ENCODE measurements at regions not wholly inside any gene's neighbourhood (a gene's known extent, or its start where the extent isn't known, plus 50 kb on each side); places are given as distances from the start of the nearest gene placed in this dataset.

DNA sequence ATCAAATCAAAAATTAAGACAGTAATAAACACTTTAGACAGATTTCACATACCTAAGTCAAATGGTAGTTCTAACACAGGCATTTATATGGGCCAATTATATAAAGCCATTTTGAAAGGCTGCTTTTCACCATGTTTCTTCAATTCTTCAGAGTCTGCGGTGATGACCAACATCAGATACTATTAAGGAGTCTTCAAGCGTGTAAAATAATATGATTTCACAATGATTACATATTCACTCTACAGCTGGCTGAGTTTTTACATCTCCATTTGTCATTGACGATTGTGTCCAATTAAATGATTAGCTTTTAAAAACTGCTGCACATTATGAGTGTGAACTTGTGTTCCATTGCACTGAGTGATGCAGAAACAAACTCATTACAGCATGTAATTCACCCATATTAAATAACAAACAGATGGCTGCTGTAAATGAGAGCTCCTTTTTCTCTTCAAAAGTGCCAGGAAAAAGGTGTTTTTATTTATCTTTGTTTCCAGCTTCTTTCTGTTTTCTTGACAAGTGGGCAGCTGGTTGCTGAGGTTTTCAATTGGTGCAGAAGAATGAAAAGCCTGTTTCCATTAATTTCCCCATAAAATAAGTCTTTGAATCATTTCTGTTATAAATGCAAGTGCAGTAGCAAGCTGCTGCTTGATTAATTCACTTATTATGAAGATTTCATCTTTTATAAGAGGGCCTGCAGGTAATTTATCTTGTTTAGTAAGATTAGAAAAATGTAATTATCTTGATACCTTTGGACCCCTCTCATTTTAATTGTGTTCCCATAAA is 676.1 kb upstream of the KLHL1 start:
- Mint-ChIP-seq H3K27me3 (ENCODE audit: low read depth, unreplicated experiment) (no peaks in the 10 kb centered on the region), H3K9me3 (ENCODE audit: unreplicated experiment) (no peaks in the 10 kb centered on the region), H3K36me3 (ENCODE audit: low read depth, unreplicated experiment) (no peaks in the 10 kb centered on the region), H3K4me3 (ENCODE audit: unreplicated experiment) (no peak overlapping the region), H3K27ac (ENCODE audit: unreplicated experiment) (no peak overlapping the region), H3K4me1 (ENCODE audit: low read depth, unreplicated experiment) (peaks cover 6% of the 10 kb centered on the region)
- H3K27ac ChIP-seq (ENCODE audit: low read depth, low read length), result no peak overlapping the region
- no peak overlapping the region for H2AFZ ChIP-seq (ENCODE audit: low read depth, low read length)
- no peak overlapping the region for H3K9ac ChIP-seq (ENCODE audit: low read length)
- FAIRE-seq (no peak), DNase-seq (ENCODE audit: low read depth) (no peak)
- no peaks in the 10 kb centered on the region for H3K79me2 ChIP-seq (ENCODE audit: insufficient read depth, low read length)
- H3K9me3 ChIP-seq (ENCODE audit: insufficient read depth, low read depth, low read length), result no peaks in the 10 kb centered on the region
- no peak overlapping the region for H3K4me3 ChIP-seq (ENCODE audit: insufficient read depth, low read depth, low read length)
- H4K20me1 ChIP-seq (ENCODE audit: insufficient read depth, low read length), result no peaks in the 10 kb centered on the region
- no peaks in the 10 kb centered on the region for H3K4me1 ChIP-seq (ENCODE audit: insufficient read depth, low read length)
- no peak for TF ChIP-seq EZH2 (IDR thresholded peaks at IDR 0.05; ENCODE audit: insufficient read depth, low read length)
- TF ChIP-seq, protein P1, sequence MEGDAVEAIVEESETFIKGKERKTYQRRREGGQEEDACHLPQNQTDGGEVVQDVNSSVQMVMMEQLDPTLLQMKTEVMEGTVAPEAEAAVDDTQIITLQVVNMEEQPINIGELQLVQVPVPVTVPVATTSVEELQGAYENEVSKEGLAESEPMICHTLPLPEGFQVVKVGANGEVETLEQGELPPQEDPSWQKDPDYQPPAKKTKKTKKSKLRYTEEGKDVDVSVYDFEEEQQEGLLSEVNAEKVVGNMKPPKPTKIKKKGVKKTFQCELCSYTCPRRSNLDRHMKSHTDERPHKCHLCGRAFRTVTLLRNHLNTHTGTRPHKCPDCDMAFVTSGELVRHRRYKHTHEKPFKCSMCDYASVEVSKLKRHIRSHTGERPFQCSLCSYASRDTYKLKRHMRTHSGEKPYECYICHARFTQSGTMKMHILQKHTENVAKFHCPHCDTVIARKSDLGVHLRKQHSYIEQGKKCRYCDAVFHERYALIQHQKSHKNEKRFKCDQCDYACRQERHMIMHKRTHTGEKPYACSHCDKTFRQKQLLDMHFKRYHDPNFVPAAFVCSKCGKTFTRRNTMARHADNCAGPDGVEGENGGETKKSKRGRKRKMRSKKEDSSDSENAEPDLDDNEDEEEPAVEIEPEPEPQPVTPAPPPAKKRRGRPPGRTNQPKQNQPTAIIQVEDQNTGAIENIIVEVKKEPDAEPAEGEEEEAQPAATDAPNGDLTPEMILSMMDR (IDR thresholded peaks at IDR 0.05; ENCODE audit: insufficient read depth, low read depth, low read length), result no peak
- no peak overlapping the region for H3K4me2 ChIP-seq (ENCODE audit: low read length)
- no peaks in the 10 kb centered on the region for H3K36me3 ChIP-seq (ENCODE audit: insufficient read depth, low read length)
- H3K27me3 ChIP-seq (ENCODE audit: insufficient read depth, low read length), result no peaks in the 10 kb centered on the region

DNA sequence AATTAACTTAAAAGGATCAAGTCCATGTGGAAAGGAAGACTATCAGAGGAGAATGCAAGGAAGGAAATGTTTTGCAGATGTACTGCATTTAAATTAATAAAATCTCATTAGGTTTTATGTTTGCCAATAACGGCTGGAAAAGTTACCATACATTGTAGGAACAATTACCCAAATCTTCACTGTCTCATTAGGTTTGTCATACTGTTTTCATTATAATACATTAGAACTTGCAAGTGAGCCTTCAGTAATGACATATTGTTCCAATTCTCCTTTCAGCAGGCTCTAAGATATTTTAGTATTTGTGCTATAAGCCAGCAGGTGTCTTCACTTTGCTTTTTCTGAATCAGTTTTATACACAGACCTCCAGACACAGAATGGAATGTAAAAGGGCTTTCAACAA is 661.6 kb upstream of the KLHL1 start:
- H3K27ac ChIP-seq (ENCODE audit: low read depth, low read length), result no peak overlapping the region
- H3K9me3 ChIP-seq (ENCODE audit: insufficient read depth, low read depth, low read length), result no peaks in the 10 kb centered on the region
- H3K79me2 ChIP-seq (ENCODE audit: insufficient read depth, low read length), result no peaks in the 10 kb centered on the region
- no peaks in the 10 kb centered on the region for H3K27me3 Mint-ChIP-seq (ENCODE audit: low read depth, unreplicated experiment)
- H2AFZ ChIP-seq (ENCODE audit: low read depth, low read length), result no peak overlapping the region
- no peak overlapping the region for H3K9ac ChIP-seq (ENCODE audit: low read length)
- H3K36me3 ChIP-seq (ENCODE audit: insufficient read depth, low read length), result no peaks in the 10 kb centered on the region
- FAIRE-seq, result no peak
- H3K27ac Mint-ChIP-seq (ENCODE audit: unreplicated experiment), result no peak overlapping the region
- no peak overlapping the region for H3K4me3 Mint-ChIP-seq (ENCODE audit: unreplicated experiment)
- H4K20me1 ChIP-seq (ENCODE audit: insufficient read depth, low read length), result no peaks in the 10 kb centered on the region
- no peaks in the 10 kb centered on the region for H3K27me3 ChIP-seq (ENCODE audit: insufficient read depth, low read length)
- TF ChIP-seq, protein P1 (IDR thresholded peaks at IDR 0.05; ENCODE audit: insufficient read depth, low read depth, low read length), result no peak
- no peak for TF ChIP-seq EZH2 (IDR thresholded peaks at IDR 0.05; ENCODE audit: insufficient read depth, low read length)
- H3K4me1 ChIP-seq (ENCODE audit: insufficient read depth, low read length), result no peaks in the 10 kb centered on the region
- H3K36me3 Mint-ChIP-seq (ENCODE audit: low read depth, unreplicated experiment), result no peaks in the 10 kb centered on the region
- H3K4me1 Mint-ChIP-seq (ENCODE audit: low read depth, unreplicated experiment), result no peaks in the 10 kb centered on the region
- DNase-seq (ENCODE audit: low read depth), result no peak
- no peak overlapping the region for H3K4me2 ChIP-seq (ENCODE audit: low read length)
- no peak overlapping the region for H3K4me3 ChIP-seq (ENCODE audit: insufficient read depth, low read depth, low read length)
- H3K9me3 Mint-ChIP-seq (ENCODE audit: unreplicated experiment), result no peaks in the 10 kb centered on the region

DNA sequence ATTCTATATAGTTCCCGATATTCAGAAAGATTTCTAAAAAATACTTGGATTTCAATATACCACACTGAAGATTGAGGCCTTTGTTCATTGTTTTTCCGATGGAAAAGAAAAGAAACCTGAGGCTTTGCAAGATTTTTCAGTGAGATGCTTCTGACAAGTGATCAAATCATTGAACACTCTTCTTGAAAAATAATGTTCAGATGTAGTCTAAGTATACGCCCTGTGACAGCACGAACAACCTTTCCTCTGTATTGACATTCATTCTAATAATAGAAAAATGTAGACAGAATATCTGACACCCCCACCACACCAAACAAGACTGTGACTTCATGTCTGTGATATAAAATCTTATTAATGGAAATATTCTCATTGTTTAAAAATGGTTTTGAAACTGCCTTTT is 650.7 kb upstream of the KLHL1 start:
- no peak overlapping the region for H3K4me3 Mint-ChIP-seq (ENCODE audit: unreplicated experiment)
- H3K4me3 ChIP-seq (ENCODE audit: insufficient read depth, low read depth, low read length), result no peak overlapping the region
- no peaks in the 10 kb centered on the region for H3K9me3 ChIP-seq (ENCODE audit: insufficient read depth, low read depth, low read length)
- H3K27ac ChIP-seq (ENCODE audit: low read depth, low read length), result no peak overlapping the region
- no peak overlapping the region for H3K4me2 ChIP-seq (ENCODE audit: low read length)
- FAIRE-seq (peak; percentile 5), DNase-seq (ENCODE audit: low read depth) (no peak)
- no peaks in the 10 kb centered on the region for H3K36me3 Mint-ChIP-seq (ENCODE audit: low read depth, unreplicated experiment)
- H3K27me3 Mint-ChIP-seq (ENCODE audit: low read depth, unreplicated experiment), result no peaks in the 10 kb centered on the region
- no peaks in the 10 kb centered on the region for H3K4me1 Mint-ChIP-seq (ENCODE audit: low read depth, unreplicated experiment)
- no peaks in the 10 kb centered on the region for H3K79me2 ChIP-seq (ENCODE audit: insufficient read depth, low read length)
- no peak overlapping the region for H2AFZ ChIP-seq (ENCODE audit: low read depth, low read length)
- H4K20me1 ChIP-seq (ENCODE audit: insufficient read depth, low read length), result no peaks in the 10 kb centered on the region
- no peaks in the 10 kb centered on the region for H3K36me3 ChIP-seq (ENCODE audit: insufficient read depth, low read length)
- no peak overlapping the region for H3K27ac Mint-ChIP-seq (ENCODE audit: unreplicated experiment)
- no peak for TF ChIP-seq EZH2 (IDR thresholded peaks at IDR 0.05; ENCODE audit: insufficient read depth, low read length)
- TF ChIP-seq, protein P1 (IDR thresholded peaks at IDR 0.05; ENCODE audit: insufficient read depth, low read depth, low read length), result no peak
- no peaks in the 10 kb centered on the region for H3K27me3 ChIP-seq (ENCODE audit: insufficient read depth, low read length)
- H3K4me1 ChIP-seq (ENCODE audit: insufficient read depth, low read length), result no peaks in the 10 kb centered on the region
- no peaks in the 10 kb centered on the region for H3K9me3 Mint-ChIP-seq (ENCODE audit: unreplicated experiment)
- no peak overlapping the region for H3K9ac ChIP-seq (ENCODE audit: low read length)

Data from astrocyte (in vitro differentiated cells and primary cell).